GM23338 (cell line): ENCODE measurements at regions not wholly inside any gene's neighbourhood (a gene's known extent, or its start where the extent isn't known, plus 50 kb on each side); places are given as distances from the start of the nearest gene placed in this dataset.

Source experiments
- CREB1 ChIP-seq: fragments of 250-450 bp; sonication (Bioruptor Pico); IDR thresholded peaks from 2 replicates; pipeline ENCODE4 v1.5.0; 2020; ENCODE audit warnings: low read depth, mild to moderate bottlenecking, moderate library complexity
- EZH2 ChIP-seq: fragments of 200-600 bp; sonication (generic); IDR thresholded peaks from one replicate; pipeline ENCODE4 v1.8.0; 2017; ENCODE audit warnings: antibody characterized with exemption, mild to moderate bottlenecking, low read depth; ENCODE audit not compliant: unreplicated experiment
- EZH2phosphoT487 ChIP-seq: fragments of 200-600 bp; sonication (generic); IDR thresholded peaks from one replicate; pipeline ENCODE4 v1.8.1; 2018; ENCODE audit warnings: antibody characterized with exemption; ENCODE audit not compliant: unreplicated experiment
- JUNB ChIP-seq: IDR thresholded peaks from one replicate; pipeline ENCODE4 v1.6.1; 2016; ENCODE audit warnings: antibody characterized with exemption; ENCODE audit not compliant: unreplicated experiment
- NANOG ChIP-seq: IDR thresholded peaks from 2 replicates; pipeline ENCODE4 v1.6.1; 2016; ENCODE audit warnings: antibody characterized with exemption, borderline replicate concordance
- POLR2AphosphoS5 ChIP-seq: IDR thresholded peaks from 2 replicates; pipeline ENCODE4 v1.6.1; 2016; ENCODE audit warnings: antibody characterized with exemption, low read depth
- STAT1 ChIP-seq: IDR thresholded peaks from one replicate; pipeline ENCODE4 v1.6.1; 2016; ENCODE audit warnings: antibody characterized with exemption; ENCODE audit not compliant: unreplicated experiment
- ZNF114 ChIP-seq: fragments of 250-450 bp; sonication (Bioruptor Pico); IDR thresholded peaks from 2 replicates; pipeline ENCODE4 v1.5.0; 2020; ENCODE audit warnings: mild to moderate bottlenecking, moderate library complexity
- ZNF331 ChIP-seq: fragments of 250-450 bp; sonication (Bioruptor Pico); IDR thresholded peaks from 2 replicates; pipeline ENCODE4 v1.5.0; 2020; ENCODE audit warnings: low read depth, mild to moderate bottlenecking, moderate library complexity
- TF ChIP-seq, protein P1 (sequence below), 2 experiments: fragments of 200-600 bp in 1 of 2; sonication (generic) in 1 of 2; conservative IDR thresholded peaks; 2 replicates each; pipeline versions ENCODE4 v1.5.1 to v1.6.1; 2016 to 2017; ENCODE audit warnings: antibody characterized with exemption in 2 of 2, low read depth in 2 of 2, mild to moderate bottlenecking in 2 of 2, moderate library complexity in 1 of 2
- TF ChIP-seq, protein P2 (sequence below): IDR thresholded peaks from one replicate; pipeline ENCODE4 v1.6.1; 2018; ENCODE audit warnings: antibody characterized with exemption; ENCODE audit not compliant: unreplicated experiment
- TF ChIP-seq, protein P3 (sequence below): IDR thresholded peaks from 2 replicates; pipeline ENCODE4 v1.6.1; 2016; ENCODE audit warnings: antibody characterized with exemption
- TF ChIP-seq, protein P4 (sequence below): fragments of 250-450 bp; sonication (Bioruptor Pico); IDR thresholded peaks from 2 replicates; pipeline ENCODE4 v1.5.0; 2020; ENCODE audit warnings: mild to moderate bottlenecking, moderate library complexity

DNA sequence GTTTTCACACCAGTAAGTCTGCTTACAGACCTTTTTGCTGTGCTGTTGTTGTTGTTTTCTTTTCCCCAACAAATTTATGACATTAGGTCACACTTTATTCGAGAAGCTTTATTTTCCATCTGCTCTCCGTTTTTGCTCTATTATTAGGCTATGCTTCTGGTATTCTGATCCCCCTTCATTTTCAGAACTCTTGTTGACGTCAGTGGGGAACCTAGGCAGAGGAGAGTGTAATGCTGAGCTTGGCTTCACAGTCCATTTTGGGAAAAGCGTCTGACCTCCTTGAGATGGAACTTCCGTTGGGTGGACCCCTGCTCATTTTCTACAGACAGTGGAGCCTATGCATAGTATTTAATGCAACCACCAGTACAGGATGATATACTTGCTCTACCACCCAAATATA, 387.9 kb upstream of the MEF2C start:
- TF ChIP-seq, protein P1, sequence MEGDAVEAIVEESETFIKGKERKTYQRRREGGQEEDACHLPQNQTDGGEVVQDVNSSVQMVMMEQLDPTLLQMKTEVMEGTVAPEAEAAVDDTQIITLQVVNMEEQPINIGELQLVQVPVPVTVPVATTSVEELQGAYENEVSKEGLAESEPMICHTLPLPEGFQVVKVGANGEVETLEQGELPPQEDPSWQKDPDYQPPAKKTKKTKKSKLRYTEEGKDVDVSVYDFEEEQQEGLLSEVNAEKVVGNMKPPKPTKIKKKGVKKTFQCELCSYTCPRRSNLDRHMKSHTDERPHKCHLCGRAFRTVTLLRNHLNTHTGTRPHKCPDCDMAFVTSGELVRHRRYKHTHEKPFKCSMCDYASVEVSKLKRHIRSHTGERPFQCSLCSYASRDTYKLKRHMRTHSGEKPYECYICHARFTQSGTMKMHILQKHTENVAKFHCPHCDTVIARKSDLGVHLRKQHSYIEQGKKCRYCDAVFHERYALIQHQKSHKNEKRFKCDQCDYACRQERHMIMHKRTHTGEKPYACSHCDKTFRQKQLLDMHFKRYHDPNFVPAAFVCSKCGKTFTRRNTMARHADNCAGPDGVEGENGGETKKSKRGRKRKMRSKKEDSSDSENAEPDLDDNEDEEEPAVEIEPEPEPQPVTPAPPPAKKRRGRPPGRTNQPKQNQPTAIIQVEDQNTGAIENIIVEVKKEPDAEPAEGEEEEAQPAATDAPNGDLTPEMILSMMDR (conservative IDR thresholded peaks at IDR 0.05; ENCODE audit: low read depth in 2 of 2): no peak
- TF ChIP-seq CREB1 (CRISPR knock-in tag) (no peak), EZH2 (no peak), POLR2AphosphoS5 (no peak), STAT1 (no peak), EZH2phosphoT487 (no peak), JUNB (no peak), ZNF114 (CRISPR knock-in tag) (no peak), ZNF331 (CRISPR knock-in tag) (no peak), NANOG (no peak)
- TF ChIP-seq, protein P2, sequence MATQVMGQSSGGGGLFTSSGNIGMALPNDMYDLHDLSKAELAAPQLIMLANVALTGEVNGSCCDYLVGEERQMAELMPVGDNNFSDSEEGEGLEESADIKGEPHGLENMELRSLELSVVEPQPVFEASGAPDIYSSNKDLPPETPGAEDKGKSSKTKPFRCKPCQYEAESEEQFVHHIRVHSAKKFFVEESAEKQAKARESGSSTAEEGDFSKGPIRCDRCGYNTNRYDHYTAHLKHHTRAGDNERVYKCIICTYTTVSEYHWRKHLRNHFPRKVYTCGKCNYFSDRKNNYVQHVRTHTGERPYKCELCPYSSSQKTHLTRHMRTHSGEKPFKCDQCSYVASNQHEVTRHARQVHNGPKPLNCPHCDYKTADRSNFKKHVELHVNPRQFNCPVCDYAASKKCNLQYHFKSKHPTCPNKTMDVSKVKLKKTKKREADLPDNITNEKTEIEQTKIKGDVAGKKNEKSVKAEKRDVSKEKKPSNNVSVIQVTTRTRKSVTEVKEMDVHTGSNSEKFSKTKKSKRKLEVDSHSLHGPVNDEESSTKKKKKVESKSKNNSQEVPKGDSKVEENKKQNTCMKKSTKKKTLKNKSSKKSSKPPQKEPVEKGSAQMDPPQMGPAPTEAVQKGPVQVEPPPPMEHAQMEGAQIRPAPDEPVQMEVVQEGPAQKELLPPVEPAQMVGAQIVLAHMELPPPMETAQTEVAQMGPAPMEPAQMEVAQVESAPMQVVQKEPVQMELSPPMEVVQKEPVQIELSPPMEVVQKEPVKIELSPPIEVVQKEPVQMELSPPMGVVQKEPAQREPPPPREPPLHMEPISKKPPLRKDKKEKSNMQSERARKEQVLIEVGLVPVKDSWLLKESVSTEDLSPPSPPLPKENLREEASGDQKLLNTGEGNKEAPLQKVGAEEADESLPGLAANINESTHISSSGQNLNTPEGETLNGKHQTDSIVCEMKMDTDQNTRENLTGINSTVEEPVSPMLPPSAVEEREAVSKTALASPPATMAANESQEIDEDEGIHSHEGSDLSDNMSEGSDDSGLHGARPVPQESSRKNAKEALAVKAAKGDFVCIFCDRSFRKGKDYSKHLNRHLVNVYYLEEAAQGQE: no peak
- TF ChIP-seq, protein P3, sequence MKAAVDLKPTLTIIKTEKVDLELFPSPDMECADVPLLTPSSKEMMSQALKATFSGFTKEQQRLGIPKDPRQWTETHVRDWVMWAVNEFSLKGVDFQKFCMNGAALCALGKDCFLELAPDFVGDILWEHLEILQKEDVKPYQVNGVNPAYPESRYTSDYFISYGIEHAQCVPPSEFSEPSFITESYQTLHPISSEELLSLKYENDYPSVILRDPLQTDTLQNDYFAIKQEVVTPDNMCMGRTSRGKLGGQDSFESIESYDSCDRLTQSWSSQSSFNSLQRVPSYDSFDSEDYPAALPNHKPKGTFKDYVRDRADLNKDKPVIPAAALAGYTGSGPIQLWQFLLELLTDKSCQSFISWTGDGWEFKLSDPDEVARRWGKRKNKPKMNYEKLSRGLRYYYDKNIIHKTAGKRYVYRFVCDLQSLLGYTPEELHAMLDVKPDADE: no peak
- TF ChIP-seq, protein P4, sequence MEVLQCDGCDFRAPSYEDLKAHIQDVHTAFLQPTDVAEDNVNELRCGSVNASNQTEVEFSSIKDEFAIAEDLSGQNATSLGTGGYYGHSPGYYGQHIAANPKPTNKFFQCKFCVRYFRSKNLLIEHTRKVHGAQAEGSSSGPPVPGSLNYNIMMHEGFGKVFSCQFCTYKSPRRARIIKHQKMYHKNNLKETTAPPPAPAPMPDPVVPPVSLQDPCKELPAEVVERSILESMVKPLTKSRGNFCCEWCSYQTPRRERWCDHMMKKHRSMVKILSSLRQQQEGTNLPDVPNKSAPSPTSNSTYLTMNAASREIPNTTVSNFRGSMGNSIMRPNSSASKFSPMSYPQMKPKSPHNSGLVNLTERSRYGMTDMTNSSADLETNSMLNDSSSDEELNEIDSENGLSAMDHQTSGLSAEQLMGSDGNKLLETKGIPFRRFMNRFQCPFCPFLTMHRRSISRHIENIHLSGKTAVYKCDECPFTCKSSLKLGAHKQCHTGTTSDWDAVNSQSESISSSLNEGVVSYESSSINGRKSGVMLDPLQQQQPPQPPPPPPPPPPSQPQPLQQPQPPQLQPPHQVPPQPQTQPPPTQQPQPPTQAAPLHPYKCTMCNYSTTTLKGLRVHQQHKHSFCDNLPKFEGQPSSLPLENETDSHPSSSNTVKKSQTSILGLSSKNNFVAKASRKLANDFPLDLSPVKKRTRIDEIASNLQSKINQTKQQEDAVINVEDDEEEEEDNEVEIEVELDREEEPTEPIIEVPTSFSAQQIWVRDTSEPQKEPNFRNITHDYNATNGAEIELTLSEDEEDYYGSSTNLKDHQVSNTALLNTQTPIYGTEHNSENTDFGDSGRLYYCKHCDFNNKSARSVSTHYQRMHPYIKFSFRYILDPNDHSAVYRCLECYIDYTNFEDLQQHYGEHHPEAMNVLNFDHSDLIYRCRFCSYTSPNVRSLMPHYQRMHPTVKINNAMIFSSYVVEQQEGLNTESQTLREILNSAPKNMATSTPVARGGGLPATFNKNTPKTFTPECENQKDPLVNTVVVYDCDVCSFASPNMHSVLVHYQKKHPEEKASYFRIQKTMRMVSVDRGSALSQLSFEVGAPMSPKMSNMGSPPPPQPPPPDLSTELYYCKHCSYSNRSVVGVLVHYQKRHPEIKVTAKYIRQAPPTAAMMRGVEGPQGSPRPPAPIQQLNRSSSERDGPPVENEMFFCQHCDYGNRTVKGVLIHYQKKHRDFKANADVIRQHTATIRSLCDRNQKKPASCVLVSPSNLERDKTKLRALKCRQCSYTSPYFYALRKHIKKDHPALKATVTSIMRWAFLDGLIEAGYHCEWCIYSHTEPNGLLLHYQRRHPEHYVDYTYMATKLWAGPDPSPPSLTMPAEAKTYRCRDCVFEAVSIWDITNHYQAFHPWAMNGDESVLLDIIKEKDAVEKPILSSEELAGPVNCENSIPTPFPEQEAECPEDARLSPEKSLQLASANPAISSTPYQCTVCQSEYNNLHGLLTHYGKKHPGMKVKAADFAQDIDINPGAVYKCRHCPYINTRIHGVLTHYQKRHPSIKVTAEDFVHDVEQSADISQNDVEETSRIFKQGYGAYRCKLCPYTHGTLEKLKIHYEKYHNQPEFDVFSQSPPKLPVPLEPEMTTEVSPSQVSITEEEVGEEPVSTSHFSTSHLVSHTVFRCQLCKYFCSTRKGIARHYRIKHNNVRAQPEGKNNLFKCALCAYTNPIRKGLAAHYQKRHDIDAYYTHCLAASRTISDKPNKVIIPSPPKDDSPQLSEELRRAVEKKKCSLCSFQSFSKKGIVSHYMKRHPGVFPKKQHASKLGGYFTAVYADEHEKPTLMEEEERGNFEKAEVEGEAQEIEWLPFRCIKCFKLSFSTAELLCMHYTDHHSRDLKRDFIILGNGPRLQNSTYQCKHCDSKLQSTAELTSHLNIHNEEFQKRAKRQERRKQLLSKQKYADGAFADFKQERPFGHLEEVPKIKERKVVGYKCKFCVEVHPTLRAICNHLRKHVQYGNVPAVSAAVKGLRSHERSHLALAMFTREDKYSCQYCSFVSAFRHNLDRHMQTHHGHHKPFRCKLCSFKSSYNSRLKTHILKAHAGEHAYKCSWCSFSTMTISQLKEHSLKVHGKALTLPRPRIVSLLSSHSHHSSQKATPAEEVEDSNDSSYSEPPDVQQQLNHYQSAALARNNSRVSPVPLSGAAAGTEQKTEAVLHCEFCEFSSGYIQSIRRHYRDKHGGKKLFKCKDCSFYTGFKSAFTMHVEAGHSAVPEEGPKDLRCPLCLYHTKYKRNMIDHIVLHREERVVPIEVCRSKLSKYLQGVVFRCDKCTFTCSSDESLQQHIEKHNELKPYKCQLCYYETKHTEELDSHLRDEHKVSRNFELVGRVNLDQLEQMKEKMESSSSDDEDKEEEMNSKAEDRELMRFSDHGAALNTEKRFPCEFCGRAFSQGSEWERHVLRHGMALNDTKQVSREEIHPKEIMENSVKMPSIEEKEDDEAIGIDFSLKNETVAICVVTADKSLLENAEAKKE (CRISPR knock-in tag): no peak
